GM12865 (cell line): ENCODE measurements at regions not wholly inside any gene's neighbourhood (a gene's known extent, or its start where the extent isn't known, plus 50 kb on each side); places are given as distances from the start of the nearest gene placed in this dataset.

Experiments used
- DNase-seq: peaks from one replicate; pipeline ENCODE4 v3.0.0; 2010; ENCODE audit warnings: low read depth
- H3K4me3 ChIP-seq: 2 replicates; pipeline ENCODE4 v1.5.1; 2011; ENCODE audit warnings: mild to moderate bottlenecking, low read depth, low read length, control low read depth
- CTCF ChIP-seq: IDR thresholded peaks from 2 replicates; pipeline ENCODE4 v1.5.1; 2011; ENCODE audit warnings: low read length, control low read depth, low read depth, inconsistent platforms; ENCODE audit not compliant: insufficient read depth; ENCODE audit errors: missing control alignments

GRCh38 chr4:81919810-81920209 is 448.1 kb upstream of the RASGEF1B start:
- DNase-seq: no peak
- H3K4me3 ChIP-seq: no peak overlapping the region
- no peak for TF ChIP-seq CTCF

- peak; percentile 34 for TF ChIP-seq CTCF
- peak; percentile 24 for DNase-seq
- no peak overlapping the region for H3K4me3 ChIP-seq
These were observed 447.5 kb upstream of the RASGEF1B start for GRCh38 chr4:81919223-81919622.

- DNase-seq: no peak
- no peak overlapping the region for H3K4me3 ChIP-seq
- TF ChIP-seq CTCF: no peak
These were observed 443.7 kb upstream of the RASGEF1B start for GRCh38 chr4:81915430-81915829.

- TF ChIP-seq CTCF: no peak
- H3K4me3 ChIP-seq: no peak overlapping the region
- no peak for DNase-seq
These were observed 442.9 kb upstream of the RASGEF1B start for GRCh38 chr4:81914623-81915022.

- peak; percentile 71 for DNase-seq
These were observed 441.7 kb upstream of the RASGEF1B start for GRCh38 chr4:81913427-81913879.

GRCh38 chr4:81912376-81913030 is 440.8 kb upstream of the RASGEF1B start:
- no peak for DNase-seq

More at GRCh38 chr4:81913427-81913879, 441.7 kb upstream of the RASGEF1B start:
- H3K4me3 ChIP-seq: no peak overlapping the region
- peak; percentile 82 for TF ChIP-seq CTCF

More at GRCh38 chr4:81912376-81913030, 440.8 kb upstream of the RASGEF1B start:
- no peak for TF ChIP-seq CTCF
- no peak overlapping the region for H3K4me3 ChIP-seq
